ENCODE measurements at regions not wholly inside any gene's neighbourhood (a gene's known extent, or its start where the extent isn't known, plus 50 kb on each side); places are given as distances from the start of the nearest gene placed in this dataset.

DNA sequence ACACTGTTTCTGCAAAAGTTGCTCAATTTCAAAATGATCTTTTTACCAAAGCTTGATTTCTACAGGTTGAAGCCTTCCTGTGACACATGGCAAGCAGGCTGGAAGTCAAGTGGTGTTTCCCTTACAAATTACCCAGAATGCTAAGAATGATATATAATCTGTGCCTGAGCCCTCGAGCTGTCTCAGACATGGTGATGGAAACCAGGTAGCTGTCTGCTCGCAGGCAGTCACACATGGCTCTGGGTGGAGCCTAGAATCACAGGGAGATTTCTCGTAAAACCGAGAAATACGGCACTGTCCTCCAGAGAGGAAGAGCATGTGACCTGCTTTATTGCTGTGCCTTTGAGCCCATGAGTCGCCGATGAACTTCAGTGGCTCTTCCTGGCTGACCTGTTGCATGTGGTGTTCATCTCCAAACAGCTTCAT is 392.9 kb downstream of the ZNF521 start:
- Histone ChIP-seq H3K9ac (ENCODE audit: low read length) (no peak overlapping the region), H3K4me2 (replicated peaks; ENCODE audit: low read depth, low read length, poor library complexity, severe bottlenecking) (no peak overlapping the region), H3K4me1 (ENCODE audit: control insufficient read depth in 2 of 2, insufficient read depth in 2 of 2, low read length in 2 of 2) (peaks cover 4 to 7% of the 10 kb centered on the region in 2 donors), H3K4me3 (ENCODE audit: control extremely low read depth in 1 of 5, extremely low read depth in 1 of 5, insufficient read depth in 1 of 5, low read depth in 2 of 5, low read length in 4 of 5) (no peak overlapping the region), H2AFZ (ENCODE audit: insufficient read depth, low read depth, low read length, poor library complexity, severe bottlenecking) (no peak overlapping the region), H4K20me1 (ENCODE audit: control insufficient read depth, insufficient read depth, low read length, poor library complexity, severe bottlenecking) (no peaks in the 10 kb centered on the region), H3K79me2 (ENCODE audit: control insufficient read depth, insufficient read depth, low read length) (no peaks in the 10 kb centered on the region), H3K9me3 (ENCODE audit: control extremely low read depth in 1 of 3, control insufficient read depth in 2 of 3, insufficient read depth in 1 of 3, low read length in 2 of 3) (no peaks in the 10 kb centered on the region), H3K27me3 (replicated peaks in 1 of 4; ENCODE audit: control extremely low read depth in 1 of 4, control insufficient read depth in 3 of 4, insufficient read depth in 4 of 4, low read length in 3 of 4) (no peaks in the 10 kb centered on the region), H3K27ac (ENCODE audit: low read length in 2 of 2) (no peak overlapping the region), H3K36me3 (replicated peaks in 1 of 2; ENCODE audit: control extremely low read depth in 1 of 2, control insufficient read depth in 1 of 2, extremely low read depth in 1 of 2, insufficient read depth in 2 of 2, low read length in 1 of 2) (no peaks in the 10 kb centered on the region)
- Mint-ChIP-seq H3K27me3 (no peaks in the 10 kb centered on the region), H3K27ac (no peak overlapping the region), H3K9me3 (ENCODE audit: insufficient read depth) (peaks cover 1% of the 10 kb centered on the region), H3K4me3 (no peak overlapping the region), H3K4me1 (peaks cover 7% of the 10 kb centered on the region)
- no peak for DNase-seq
- TF ChIP-seq, protein P1, sequence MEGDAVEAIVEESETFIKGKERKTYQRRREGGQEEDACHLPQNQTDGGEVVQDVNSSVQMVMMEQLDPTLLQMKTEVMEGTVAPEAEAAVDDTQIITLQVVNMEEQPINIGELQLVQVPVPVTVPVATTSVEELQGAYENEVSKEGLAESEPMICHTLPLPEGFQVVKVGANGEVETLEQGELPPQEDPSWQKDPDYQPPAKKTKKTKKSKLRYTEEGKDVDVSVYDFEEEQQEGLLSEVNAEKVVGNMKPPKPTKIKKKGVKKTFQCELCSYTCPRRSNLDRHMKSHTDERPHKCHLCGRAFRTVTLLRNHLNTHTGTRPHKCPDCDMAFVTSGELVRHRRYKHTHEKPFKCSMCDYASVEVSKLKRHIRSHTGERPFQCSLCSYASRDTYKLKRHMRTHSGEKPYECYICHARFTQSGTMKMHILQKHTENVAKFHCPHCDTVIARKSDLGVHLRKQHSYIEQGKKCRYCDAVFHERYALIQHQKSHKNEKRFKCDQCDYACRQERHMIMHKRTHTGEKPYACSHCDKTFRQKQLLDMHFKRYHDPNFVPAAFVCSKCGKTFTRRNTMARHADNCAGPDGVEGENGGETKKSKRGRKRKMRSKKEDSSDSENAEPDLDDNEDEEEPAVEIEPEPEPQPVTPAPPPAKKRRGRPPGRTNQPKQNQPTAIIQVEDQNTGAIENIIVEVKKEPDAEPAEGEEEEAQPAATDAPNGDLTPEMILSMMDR (IDR thresholded peaks at IDR 0.05), result no peak
- no peak for TF ChIP-seq EZH2 (IDR thresholded peaks at IDR 0.05; ENCODE audit: borderline replicate concordance, insufficient read depth, low read depth, low read length, poor library complexity, severe bottlenecking)
- POLR2A ChIA-PET, result no interaction called here
- CTCF ChIA-PET, result no interaction called here
- no peak for ATAC-seq (ENCODE audit: low read depth)
- intact Hi-C loops (cut with micrococcal nuclease), result no loop called here
- 88% methylated on average over 5 of the region's 7 CpGs for WGBS (ENCODE audit: insufficient coverage)

DNA sequence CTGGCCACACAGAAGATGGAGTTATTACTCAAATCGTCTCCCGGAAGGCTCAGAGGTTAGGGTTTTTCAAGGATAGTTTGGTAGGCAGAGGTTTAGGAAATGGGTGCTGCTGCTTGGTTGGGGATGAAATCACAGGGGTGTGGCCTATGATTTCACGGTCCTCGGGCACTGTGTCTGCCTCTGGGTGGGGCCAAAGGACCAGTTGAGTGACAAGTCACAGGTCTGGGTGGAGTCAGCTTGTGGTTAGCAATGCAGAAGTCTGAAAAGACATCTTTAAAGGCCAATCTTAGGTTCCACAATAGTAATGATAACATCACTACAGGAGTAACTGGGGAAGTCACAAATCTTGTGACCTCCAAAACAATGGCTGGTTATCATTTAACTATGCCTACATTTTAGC is 387.8 kb downstream of the ZNF521 start:
- 50% methylated on average over 4 of the region's 4 CpGs for WGBS (ENCODE audit: insufficient coverage)
- peaks cover 0 to 1% (median 0%) of the 10 kb centered on the region in 3 donors for H3K9me3 ChIP-seq (ENCODE audit: control extremely low read depth in 1 of 3, control insufficient read depth in 2 of 3, insufficient read depth in 1 of 3, low read length in 2 of 3)
- no peaks in the 10 kb centered on the region for H4K20me1 ChIP-seq (ENCODE audit: control insufficient read depth, insufficient read depth, low read length, poor library complexity, severe bottlenecking)
- H3K4me3 Mint-ChIP-seq, result no peak overlapping the region
- peak overlapping the region; percentile 87 for H3K27ac Mint-ChIP-seq
- intact Hi-C loops (cut with micrococcal nuclease), result loop anchor here (1.0 to 10.0 kb wide), 2 partner anchors 41 to 89 kb away; no protein-coding TSS in a partner anchor
- H3K79me2 ChIP-seq (ENCODE audit: control insufficient read depth, insufficient read depth, low read length), result no peaks in the 10 kb centered on the region
- H2AFZ ChIP-seq (ENCODE audit: insufficient read depth, low read depth, low read length, poor library complexity, severe bottlenecking), result peak overlapping the region; percentile 57
- H3K27me3 Mint-ChIP-seq, result no peaks in the 10 kb centered on the region
- peak overlapping the region; percentile 52 to 85 for H3K27ac ChIP-seq (ENCODE audit: low read length in 2 of 2)
- CTCF ChIA-PET, result no interaction called here
- peak overlapping the region; percentile 32 for H3K4me2 ChIP-seq (replicated peaks; ENCODE audit: low read depth, low read length, poor library complexity, severe bottlenecking)
- H3K4me1 Mint-ChIP-seq, result peaks cover 14% of the 10 kb centered on the region
- H3K4me1 ChIP-seq (ENCODE audit: control insufficient read depth in 2 of 2, insufficient read depth in 2 of 2, low read length in 2 of 2), result peaks cover 14 to 15% of the 10 kb centered on the region in 2 donors
- DNase-seq (peak; percentile 76), ATAC-seq (ENCODE audit: low read depth) (peak; percentile 100)
- no peaks in the 10 kb centered on the region for H3K27me3 ChIP-seq (replicated peaks in 1 of 4; ENCODE audit: control extremely low read depth in 1 of 4, control insufficient read depth in 3 of 4, insufficient read depth in 4 of 4, low read length in 3 of 4)
- no peak overlapping the region for H3K4me3 ChIP-seq (ENCODE audit: control extremely low read depth in 1 of 5, extremely low read depth in 1 of 5, insufficient read depth in 1 of 5, low read depth in 2 of 5, low read length in 4 of 5)
- H3K9me3 Mint-ChIP-seq (ENCODE audit: insufficient read depth), result peaks cover 5% of the 10 kb centered on the region
- POLR2A ChIA-PET, result no interaction called here
- H3K9ac ChIP-seq (ENCODE audit: low read length), result no peak overlapping the region
- no peaks in the 10 kb centered on the region for H3K36me3 ChIP-seq (replicated peaks in 1 of 2; ENCODE audit: control extremely low read depth in 1 of 2, control insufficient read depth in 1 of 2, extremely low read depth in 1 of 2, insufficient read depth in 2 of 2, low read length in 1 of 2)
- TF ChIP-seq, protein P1 (IDR thresholded peaks at IDR 0.05), result no peak
- no peak for TF ChIP-seq EZH2 (IDR thresholded peaks at IDR 0.05; ENCODE audit: borderline replicate concordance, insufficient read depth, low read depth, low read length, poor library complexity, severe bottlenecking)

Measured in B cell (primary cell).